HepG2 (cell line): ENCODE measurements at regions not wholly inside any gene's neighbourhood (a gene's known extent, or its start where the extent isn't known, plus 50 kb on each side); places are given as distances from the start of the nearest gene placed in this dataset.

ENCODE experiments used
- ATAC-seq: fragments of 200-7000 bp; cut with Tn5 transposase; 3 replicates; pipeline ENCODE4 v1.9.1; 2020; ENCODE audit warnings: mild to moderate bottlenecking, moderate library complexity
- BruUV-seq: library from RNA; stranded (reverse); fragments of 400-500 nt; replicated peaks from 2 replicates; lab custom pipeline; 2021; lab: Mats Ljungman, UMichigan
- CTCF ChIA-PET: fragments of 300-600 bp; formaldehyde crosslinking; extraction: SDS; loops from one replicate; lab custom pipeline; 2021; ENCODE audit warnings: low total read pairs, inconsistent platforms, low intra/inter-chr PET ratio; lab: Yijun Ruan, JAX
- POLR2A ChIA-PET: fragments of 350-600 bp; sonication (Branson Sonifier 250); formaldehyde crosslinking; loops from one replicate; lab custom pipeline; 2020; ENCODE audit warnings: antibody characterized with exemption, inconsistent platforms; lab: Yijun Ruan, JAX
- DNase-seq: peaks from one replicate; pipeline ENCODE4 v3.0.0-alpha.2; 2015; ENCODE audit warnings: low spot score
- FAIRE-seq: peaks from 3 replicates; lab custom pipeline; 2011; peaks lifted over from hg19 to GRCh38; lab: Jason Lieb, UNC
- H2AFZ ChIP-seq: one replicate; pipeline ENCODE4 v1.6.1; 2011; ENCODE audit warnings: low read length, inconsistent platforms
- H3K27ac ChIP-seq: fragments of 300-600 bp; 3 replicates; pipeline ENCODE4 v1.8.0; 2011; ENCODE audit warnings: mixed run types, mild to moderate bottlenecking, mixed read lengths, low read length, inconsistent platforms; ENCODE audit not compliant: insufficient read depth; ENCODE audit errors: extremely low read length
- H3K27me3 ChIP-seq, 2 experiments: fragments of 200-600 bp in 1 of 2; 2 replicates in 1 of 2; 3 replicates in 1 of 2; pipeline versions ENCODE4 v1.6.0 to v1.8.0; 2011; ENCODE audit warnings: low read length in 2 of 2, mild to moderate bottlenecking in 2 of 2, moderate library complexity in 2 of 2, inconsistent platforms in 1 of 2; ENCODE audit not compliant: insufficient read depth in 2 of 2, control insufficient read depth in 1 of 2
- H3K36me3 ChIP-seq, 2 experiments: fragments of 200-600 bp in 1 of 2; replicated peaks in 1 of 2; 2 replicates in 1 of 2; 3 replicates in 1 of 2; pipeline versions ENCODE4 v1.5.1 to v1.8.0; 2011; ENCODE audit warnings: low read length in 2 of 2, inconsistent platforms in 1 of 2; ENCODE audit not compliant: insufficient read depth in 2 of 2, control insufficient read depth in 1 of 2
- H3K4me1 ChIP-seq: 2 replicates; pipeline ENCODE4 v1.5.1; 2012; ENCODE audit warnings: low read length, inconsistent platforms; ENCODE audit not compliant: insufficient read depth
- H3K4me2 ChIP-seq: 2 replicates; pipeline ENCODE4 v1.6.0; 2011; ENCODE audit warnings: low read depth, low read length, inconsistent platforms
- H3K4me3 ChIP-seq, 3 experiments: fragments of 200-600 bp in 1 of 3; sonication (generic), shearing (Covaris generic) in 1 of 3; replicated peaks in 1 of 3; 2 replicates each; pipeline ENCODE4 v1.5.1; 2011 to 2016; ENCODE audit warnings: low read length in 3 of 3, inconsistent platforms in 2 of 3, low read depth in 2 of 3, mild to moderate bottlenecking in 2 of 3, control low read depth in 1 of 3, mixed read lengths in 1 of 3; ENCODE audit not compliant: insufficient read depth in 1 of 3
- H3K79me2 ChIP-seq: one replicate; pipeline ENCODE4 v1.6.1; 2011; ENCODE audit warnings: low read length, inconsistent platforms; ENCODE audit not compliant: insufficient read depth
- H3K9ac ChIP-seq: 2 replicates; pipeline ENCODE4 v1.6.0; 2011; ENCODE audit warnings: mild to moderate bottlenecking, low read depth, low read length, inconsistent platforms; ENCODE audit not compliant: insufficient read depth
- H3K9me3 ChIP-seq: 2 replicates; pipeline ENCODE4 v1.5.1; 2012; ENCODE audit warnings: mild to moderate bottlenecking, low read length
- H4K20me1 ChIP-seq: 2 replicates; pipeline ENCODE4 v1.6.0; 2011; ENCODE audit warnings: inconsistent platforms, mild to moderate bottlenecking, low read length, moderate library complexity; ENCODE audit not compliant: insufficient read depth
- MATR3 ChIP-seq: sonication (generic); formaldehyde crosslinking; IDR thresholded peaks from 2 replicates; pipeline ENCODE4 v1.4.0; 2020; ENCODE audit warnings: missing genetic modification reagents
- PHB2 ChIP-seq: fragments of 450-650 bp; IDR thresholded peaks from 2 replicates; pipeline ENCODE4 v1.6.1; 2018; ENCODE audit not compliant: partially characterized antibody
- RBFOX2 ChIP-seq: fragments of 200-400 bp; formaldehyde crosslinking; IDR thresholded peaks from 2 replicates; pipeline ENCODE4 v1.6.1; 2017; ENCODE audit warnings: low read depth, mild to moderate bottlenecking, low read length
- TFDP2 ChIP-seq: sonication (generic); formaldehyde crosslinking; IDR thresholded peaks from 2 replicates; pipeline ENCODE4 v1.4.0; 2020; ENCODE audit warnings: missing genetic modification reagents
- ZBTB20 ChIP-seq: sonication (generic); formaldehyde crosslinking; IDR thresholded peaks from 2 replicates; pipeline ENCODE4 v1.8.1; 2023; ENCODE audit warnings: missing genetic modification reagents, low read depth, mild to moderate bottlenecking, borderline replicate concordance
- ZBTB39 ChIP-seq: sonication (generic); formaldehyde crosslinking; IDR thresholded peaks from 2 replicates; pipeline ENCODE4 v1.5.0; 2020; ENCODE audit warnings: missing genetic modification reagents
- ZNF264 ChIP-seq: sonication (generic); formaldehyde crosslinking; IDR thresholded peaks from 2 replicates; pipeline ENCODE4 v1.4.0; 2020; ENCODE audit warnings: missing genetic modification reagents
- ZNF556 ChIP-seq: sonication (generic); formaldehyde crosslinking; IDR thresholded peaks from 2 replicates; pipeline ENCODE4 v1.4.0; 2020; ENCODE audit warnings: mild to moderate bottlenecking, missing genetic modification reagents, borderline replicate concordance
- ZNF761 ChIP-seq: sonication (generic); formaldehyde crosslinking; conservative IDR thresholded peaks from 2 replicates; pipeline ENCODE4 v1.4.0; 2020; ENCODE audit warnings: mild to moderate bottlenecking, missing genetic modification reagents
- WGBS: methylation state at CpG from one replicate; pipeline ENCODE4 v1.1.6; 2017; ENCODE audit warnings: low lambda C conversion rate; 5-methylcytosine and 5-hydroxymethylcytosine counted together
- in situ Hi-C: cut with HindIII; loops from 2 replicates; pipeline ENCODE4 v1.10.0; 2017; ENCODE audit warnings: low pct_unique_long_range_greater_than_20kb; ENCODE audit not compliant: extremely low pct_ligation_motif_present
- intact Hi-C: fragments of 100-400 bp; cut with micrococcal nuclease; formaldehyde crosslinking; loops from one replicate; pipeline ENCODE4 v1.10.0; 2022; ENCODE audit not compliant: unreplicated experiment
- TF ChIP-seq, protein P1 (sequence below): sonication (generic); formaldehyde crosslinking; conservative IDR thresholded peaks from 2 replicates; pipeline ENCODE4 v1.8.0; 2022; ENCODE audit warnings: missing genetic modification reagents
- TF ChIP-seq, protein P2 (sequence below): IDR thresholded peaks from 2 replicates; pipeline ENCODE4 v1.6.1; 2016; ENCODE audit warnings: missing compliant biosample characterization, missing genetic modification reagents, borderline replicate concordance

DNA sequence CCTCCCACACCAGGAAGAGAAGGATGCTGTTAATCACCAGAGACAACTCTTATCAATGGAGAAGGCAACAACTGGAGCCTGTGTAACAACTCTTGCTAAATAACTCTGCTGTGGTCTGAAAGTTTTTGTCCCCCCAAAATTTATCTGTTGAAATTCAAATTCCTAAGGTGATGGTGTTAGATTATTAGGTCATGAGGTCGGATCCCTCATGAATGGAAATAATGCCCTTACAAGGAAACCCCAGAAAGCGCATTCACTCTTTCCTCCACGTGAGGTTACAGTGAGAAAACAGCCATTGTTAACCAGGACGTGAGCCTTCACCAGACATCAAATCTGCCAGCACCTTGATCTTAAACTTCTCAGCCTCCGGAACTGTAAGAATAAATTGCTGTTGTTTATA is 141.9 kb upstream of the CXADR start:
- ATAC-seq (no peak), FAIRE-seq (no peak), DNase-seq (no peak)
- Histone ChIP-seq H3K36me3 (no peaks in the 10 kb centered on the region), H3K9ac (no peak overlapping the region), H2AFZ (no peak overlapping the region), H4K20me1 (no peaks in the 10 kb centered on the region), H3K27ac (no peak overlapping the region), H3K27me3 (no peaks in the 10 kb centered on the region), H3K4me2 (no peak overlapping the region), H3K4me1 (peaks cover 58% of the 10 kb centered on the region), H3K4me3 (no peak overlapping the region), H3K79me2 (no peaks in the 10 kb centered on the region), H3K9me3 (no peaks in the 10 kb centered on the region)
- no TSS peak for BruUV-seq
- TF ChIP-seq ZNF556 (no peak), ZBTB39 (CRISPR knock-in tag) (no peak)
- in situ Hi-C loops (no loop called here), intact Hi-C loops (no loop called here)
- CTCF ChIA-PET = no interaction called here
- POLR2A ChIA-PET = no interaction called here
- WGBS = 48% methylated on average over 5 of the region's 5 CpGs

DNA sequence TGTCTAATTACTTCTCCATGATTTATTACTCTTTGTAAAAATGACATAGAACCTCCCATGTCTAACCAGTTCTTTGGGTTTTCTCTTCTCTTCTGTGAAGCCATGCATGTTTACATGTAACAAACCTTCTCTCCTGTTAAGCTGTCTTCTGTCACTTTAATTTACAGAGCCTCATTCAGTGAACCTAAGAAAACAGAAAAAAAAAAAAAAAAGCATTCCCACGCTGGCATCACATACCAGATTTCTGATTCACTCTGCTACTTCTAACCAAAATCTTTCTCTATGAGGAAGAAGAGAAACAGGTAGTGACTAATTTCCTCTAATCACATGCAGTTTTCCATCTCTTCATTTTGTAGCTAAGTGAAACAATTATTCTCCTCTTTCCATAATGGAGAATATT is 141.4 kb upstream of the CXADR start:
- Histone ChIP-seq H3K9me3 (no peaks in the 10 kb centered on the region), H2AFZ (no peak overlapping the region), H3K4me2 (no peak overlapping the region), H3K36me3 (no peaks in the 10 kb centered on the region), H3K9ac (no peak overlapping the region), H3K4me1 (peaks cover 58% of the 10 kb centered on the region), H3K79me2 (no peaks in the 10 kb centered on the region), H3K4me3 (no peak overlapping the region), H4K20me1 (no peaks in the 10 kb centered on the region), H3K27ac (no peak overlapping the region), H3K27me3 (no peaks in the 10 kb centered on the region)
- intact Hi-C loops = no loop called here
- CTCF ChIA-PET = no interaction called here
- in situ Hi-C loops = no loop called here
- BruUV-seq = no TSS peak
- FAIRE-seq (no peak), ATAC-seq (no peak), DNase-seq (no peak)
- POLR2A ChIA-PET = no interaction called here
- WGBS = 8% methylated on average over 1 of the region's 1 CpG
- TF ChIP-seq ZBTB20 (CRISPR knock-in tag) = no peak
- no peak for TF ChIP-seq PHB2
- TF ChIP-seq TFDP2 (CRISPR knock-in tag) = no peak
- no peak for TF ChIP-seq ZNF264
- TF ChIP-seq MATR3 (CRISPR knock-in tag) = no peak
- TF ChIP-seq RBFOX2 = no peak
- TF ChIP-seq, protein P1, sequence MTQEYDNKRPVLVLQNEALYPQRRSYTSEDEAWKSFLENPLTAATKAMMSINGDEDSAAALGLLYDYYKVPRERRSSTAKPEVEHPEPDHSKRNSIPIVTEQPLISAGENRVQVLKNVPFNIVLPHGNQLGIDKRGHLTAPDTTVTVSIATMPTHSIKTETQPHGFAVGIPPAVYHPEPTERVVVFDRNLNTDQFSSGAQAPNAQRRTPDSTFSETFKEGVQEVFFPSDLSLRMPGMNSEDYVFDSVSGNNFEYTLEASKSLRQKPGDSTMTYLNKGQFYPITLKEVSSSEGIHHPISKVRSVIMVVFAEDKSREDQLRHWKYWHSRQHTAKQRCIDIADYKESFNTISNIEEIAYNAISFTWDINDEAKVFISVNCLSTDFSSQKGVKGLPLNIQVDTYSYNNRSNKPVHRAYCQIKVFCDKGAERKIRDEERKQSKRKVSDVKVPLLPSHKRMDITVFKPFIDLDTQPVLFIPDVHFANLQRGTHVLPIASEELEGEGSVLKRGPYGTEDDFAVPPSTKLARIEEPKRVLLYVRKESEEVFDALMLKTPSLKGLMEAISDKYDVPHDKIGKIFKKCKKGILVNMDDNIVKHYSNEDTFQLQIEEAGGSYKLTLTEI (CRISPR knock-in tag) = no peak
- TF ChIP-seq ZNF761 (CRISPR knock-in tag) = no peak
- TF ChIP-seq, protein P2, sequence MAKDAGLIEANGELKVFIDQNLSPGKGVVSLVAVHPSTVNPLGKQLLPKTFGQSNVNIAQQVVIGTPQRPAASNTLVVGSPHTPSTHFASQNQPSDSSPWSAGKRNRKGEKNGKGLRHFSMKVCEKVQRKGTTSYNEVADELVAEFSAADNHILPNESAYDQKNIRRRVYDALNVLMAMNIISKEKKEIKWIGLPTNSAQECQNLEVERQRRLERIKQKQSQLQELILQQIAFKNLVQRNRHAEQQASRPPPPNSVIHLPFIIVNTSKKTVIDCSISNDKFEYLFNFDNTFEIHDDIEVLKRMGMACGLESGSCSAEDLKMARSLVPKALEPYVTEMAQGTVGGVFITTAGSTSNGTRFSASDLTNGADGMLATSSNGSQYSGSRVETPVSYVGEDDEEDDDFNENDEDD (CRISPR knock-in tag) = no peak
